Heart left ventricle (tissue), 16 donors: ENCODE measurements at regions not wholly inside any gene's neighbourhood (a gene's known extent, or its start where the extent isn't known, plus 50 kb on each side); places are given as distances from the start of the nearest gene placed in this dataset.

Experiments
- ATAC-seq, 4 donors: fragments of 200-7000 bp; cut with Tn5 transposase; one replicate each; pipeline ENCODE4 v1.9.1; 2020 to 2022; ENCODE audit warnings: moderate library complexity in 4 of 4, mild to moderate bottlenecking in 3 of 4, moderate number of reproducible peaks in 1 of 4
- DNase-seq, 5 donors: peaks; one replicate each; pipeline ENCODE4 v3.0.0-alpha.2; 2020
- H3K27ac ChIP-seq, 12 donors: fragments of 200-600 bp; sonication (generic) in 4 of 12; one replicate each; pipeline versions ENCODE4 v1.5.0 to v1.8.0; 2016 to 2022; ENCODE audit warnings: mild to moderate bottlenecking in 2 of 12
- H3K27me3 ChIP-seq, 9 donors: fragments of 200-600 bp; sonication (generic) in 2 of 9; one replicate each; pipeline versions ENCODE4 v1.5.1 to v1.8.0; 2016 to 2022; ENCODE audit warnings: mild to moderate bottlenecking in 3 of 9
- H3K36me3 ChIP-seq, 9 donors: fragments of 200-600 bp; sonication (generic) in 2 of 9; one replicate each; pipeline versions ENCODE4 v1.5.0 to v1.8.0; 2018 to 2022; ENCODE audit warnings: mild to moderate bottlenecking in 2 of 9
- H3K4me1 ChIP-seq, 12 donors: fragments of 200-600 bp; sonication (generic) in 4 of 12; one replicate each; pipeline versions ENCODE4 v1.5.0 to v1.8.0; 2016 to 2022; ENCODE audit warnings: mild to moderate bottlenecking in 3 of 12
- H3K4me3 ChIP-seq, 12 donors: fragments of 200-600 bp; sonication (generic) in 4 of 12; one replicate each; pipeline versions ENCODE4 v1.5.0 to v1.8.0; 2017 to 2022; ENCODE audit warnings: mild to moderate bottlenecking in 9 of 12, moderate library complexity in 4 of 12
- H3K9me3 ChIP-seq, 12 donors: fragments of 200-600 bp; sonication (generic) in 4 of 12; one replicate each; pipeline versions ENCODE4 v1.5.0 to v1.8.0; 2016 to 2022; ENCODE audit warnings: mild to moderate bottlenecking in 1 of 12
- CTCF ChIP-seq, 12 donors: fragments of 200-600 bp; sonication (generic) in 4 of 12; IDR thresholded peaks; one replicate each; pipeline versions ENCODE4 v1.5.0 to v1.8.0; 2018 to 2022; ENCODE audit warnings: antibody characterized with exemption in 12 of 12, mild to moderate bottlenecking in 5 of 12
- POLR2A ChIP-seq, 2 donors: fragments of 450-650 bp; IDR thresholded peaks; one replicate each; pipeline ENCODE4 v1.6.1; 2017; ENCODE audit warnings: antibody characterized with exemption in 2 of 2, mild to moderate bottlenecking in 2 of 2, moderate library complexity in 2 of 2
- WGBS, 4 donors: extraction: QIAGEN DNeasy Blood & Tissue Kit in 2 of 4; methylation state at CpG; one replicate each; pipeline versions ENCODE4 v1.1.5 to v1.1.7; 2013 to 2018; 5-methylcytosine and 5-hydroxymethylcytosine counted together
- intact Hi-C, 10 donors: fragments of 100-400 bp; cut with DNase I; formaldehyde crosslinking; loops; one replicate each; pipeline versions ENCODE4 v1.11.1 to v1.14.2; 2022
- donor health status: ischemic (EF 13 %, LVEDD 7.1; RV severe dilation, severe dysfunction).
- donor health status: healthy with polysubstance abuse.
- donor health status: DM: no; HTN: yes; CAD: no.
- donor health status: DM: no; HTN: no; CAD: no.
- donor health status: ischemic (EF 25% LVEDD 6.9; RV normal size, moderate dysfunction).
- donor health status: ischemic (EF 25% LVEDD 5.7; RV mildly dilated, moderate dysfunction).
- donor health status: healthy.
- donor health status: DM: yes; HTN: yes; CAD: no.
- donor health status: ischemic (EF 35%, LVEDD 5.7; RV mildly dilated, moderate dysfunction).
- donor health status: nonischemic (EF 11% LVEDD 7.7; RV severe dilation, severe dysfunction).
- donor health status: DM: yes; HTN: yes; CAD: no.
- donor health status: PGD.
- donor health status: ischemic (EF 29% LVEDD 5.4; RV normal size, mild dysfunction).
- donor health status: nonischemic (EF 23%, LVEDD 6.1; RV moderate dilation, normal function).

GRCh38 chr16:60586493-60586892, 1449.7 kb downstream of the CDH8 start:
- whole genome bisulfite sequencing, 4 donors, result 64 to 77% (median 73%) methylated on average over 2 of the region's 2 CpGs
- intact Hi-C loops, result no loop called here

GRCh38 chr16:60582528-60582927, 1453.7 kb downstream of the CDH8 start:
- intact Hi-C loops, result no loop called here
- TF ChIP-seq CTCF (IDR thresholded peaks at IDR 0.05), result no peak
- TF ChIP-seq POLR2A (IDR thresholded peaks at IDR 0.05), result no peak
- H3K27me3 ChIP-seq, result no peaks in the 10 kb centered on the region
- DNase-seq (no peak), ATAC-seq (no peak)
- no peak overlapping the region for H3K27ac ChIP-seq
- peaks cover 0 to 2% (median 0%) of the 10 kb centered on the region in 12 donors for H3K9me3 ChIP-seq
- WGBS, 4 donors, result 65 to 87% (median 78%) methylated on average over 4 of the region's 4 CpGs
- H3K4me1 ChIP-seq, result no peaks in the 10 kb centered on the region
- H3K4me3 ChIP-seq, result no peak overlapping the region
- H3K36me3 ChIP-seq, result no peaks in the 10 kb centered on the region

More at GRCh38 chr16:60586493-60586892, 1449.7 kb downstream of the CDH8 start:
- H3K27me3 ChIP-seq, result no peaks in the 10 kb centered on the region
- no peaks in the 10 kb centered on the region for H3K36me3 ChIP-seq
- no peak overlapping the region for H3K27ac ChIP-seq
- no peak for TF ChIP-seq POLR2A (IDR thresholded peaks at IDR 0.05)
- peaks cover 0 to 2% (median 0%) of the 10 kb centered on the region in 12 donors for H3K9me3 ChIP-seq
- H3K4me1 ChIP-seq, result no peaks in the 10 kb centered on the region
- DNase-seq, result no peak
- ATAC-seq, result no peak
- H3K4me3 ChIP-seq, result no peak overlapping the region

- no peaks in the 10 kb centered on the region for H3K4me1 ChIP-seq
- H3K4me3 ChIP-seq, result no peak overlapping the region
- peaks cover 0 to 16% (median 0%) of the 10 kb centered on the region in 12 donors for H3K9me3 ChIP-seq
- H3K27ac ChIP-seq, result no peak overlapping the region
- no peaks in the 10 kb centered on the region for H3K27me3 ChIP-seq
- DNase-seq, result no peak
- intact Hi-C loops, result no loop called here
- TF ChIP-seq POLR2A (IDR thresholded peaks at IDR 0.05) (no peak), CTCF (IDR thresholded peaks at IDR 0.05) (no peak)
- ATAC-seq, result no peak
- no peaks in the 10 kb centered on the region for H3K36me3 ChIP-seq
Measured at GRCh38 chr16:60566901-60567300, 1469.3 kb downstream of the CDH8 start.

- Histone ChIP-seq H3K4me1 (no peaks in the 10 kb centered on the region), H3K36me3 (no peaks in the 10 kb centered on the region), H3K27me3 (no peaks in the 10 kb centered on the region), H3K9me3 (peaks cover 0 to 12% (median 0%) of the 10 kb centered on the region in 12 donors), H3K27ac (no peak overlapping the region), H3K4me3 (no peak overlapping the region)
- ATAC-seq (no peak), DNase-seq (no peak)
- 75 to 82% (median 78%) methylated on average over 2 of the region's 2 CpGs for WGBS, 4 donors
- intact Hi-C loops, result no loop called here
- TF ChIP-seq POLR2A (IDR thresholded peaks at IDR 0.05) (no peak), CTCF (IDR thresholded peaks at IDR 0.05) (no peak)
Measured at GRCh38 chr16:60564588-60564987, 1471.7 kb downstream of the CDH8 start.

- Histone ChIP-seq H3K27me3 (no peaks in the 10 kb centered on the region), H3K36me3 (no peaks in the 10 kb centered on the region), H3K9me3 (no peaks in the 10 kb centered on the region), H3K4me1 (no peaks in the 10 kb centered on the region), H3K4me3 (no peak overlapping the region), H3K27ac (no peak overlapping the region)
- no peak for ATAC-seq
- intact Hi-C loops, result no loop called here
- no peak for TF ChIP-seq CTCF (IDR thresholded peaks at IDR 0.05)
- TF ChIP-seq POLR2A (IDR thresholded peaks at IDR 0.05), result no peak
- DNase-seq, result no peak
Measured at GRCh38 chr16:60563166-60563565, 1473.1 kb downstream of the CDH8 start.
